ENCODE measurements at regions not wholly inside any gene's neighbourhood (a gene's known extent, or its start where the extent isn't known, plus 50 kb on each side); places are given as distances from the start of the nearest gene placed in this dataset.

- no peak overlapping the region for H3K4me3 ChIP-seq (ENCODE audit: control insufficient read depth, low read depth, low read length)
- peak; percentile 62 for DNase-seq (ENCODE audit: low read depth)
- TF ChIP-seq, protein P1, sequence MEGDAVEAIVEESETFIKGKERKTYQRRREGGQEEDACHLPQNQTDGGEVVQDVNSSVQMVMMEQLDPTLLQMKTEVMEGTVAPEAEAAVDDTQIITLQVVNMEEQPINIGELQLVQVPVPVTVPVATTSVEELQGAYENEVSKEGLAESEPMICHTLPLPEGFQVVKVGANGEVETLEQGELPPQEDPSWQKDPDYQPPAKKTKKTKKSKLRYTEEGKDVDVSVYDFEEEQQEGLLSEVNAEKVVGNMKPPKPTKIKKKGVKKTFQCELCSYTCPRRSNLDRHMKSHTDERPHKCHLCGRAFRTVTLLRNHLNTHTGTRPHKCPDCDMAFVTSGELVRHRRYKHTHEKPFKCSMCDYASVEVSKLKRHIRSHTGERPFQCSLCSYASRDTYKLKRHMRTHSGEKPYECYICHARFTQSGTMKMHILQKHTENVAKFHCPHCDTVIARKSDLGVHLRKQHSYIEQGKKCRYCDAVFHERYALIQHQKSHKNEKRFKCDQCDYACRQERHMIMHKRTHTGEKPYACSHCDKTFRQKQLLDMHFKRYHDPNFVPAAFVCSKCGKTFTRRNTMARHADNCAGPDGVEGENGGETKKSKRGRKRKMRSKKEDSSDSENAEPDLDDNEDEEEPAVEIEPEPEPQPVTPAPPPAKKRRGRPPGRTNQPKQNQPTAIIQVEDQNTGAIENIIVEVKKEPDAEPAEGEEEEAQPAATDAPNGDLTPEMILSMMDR (IDR thresholded peaks at IDR 0.05; ENCODE audit: control insufficient read depth, insufficient read depth, low read depth, low read length, missing control alignments), result no peak
Measured at GRCh38 chr18:67730886-67731285, 214.4 kb upstream of the DSEL start.

DNA sequence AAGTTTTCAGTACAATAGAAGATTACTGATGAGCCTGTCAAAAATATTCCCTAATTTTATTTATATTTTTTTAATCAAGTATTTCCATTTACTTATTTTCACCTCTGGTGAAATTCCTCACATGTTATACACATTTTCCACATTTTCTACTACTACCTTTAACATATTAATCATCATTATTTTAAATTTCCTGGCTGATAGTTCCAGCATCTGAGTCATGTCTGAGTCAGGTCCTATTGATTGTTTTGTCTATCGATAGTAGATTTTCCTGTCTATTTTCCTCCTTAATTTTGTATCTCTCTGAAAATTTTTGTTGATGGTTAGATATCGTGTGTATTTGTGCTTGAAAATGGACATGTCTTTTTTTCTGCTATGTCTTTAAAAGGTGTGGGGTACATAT, 211.8 kb upstream of the DSEL start:
- TF ChIP-seq, protein P1 (IDR thresholded peaks at IDR 0.05; ENCODE audit: control insufficient read depth, insufficient read depth, low read depth, low read length, missing control alignments), result no peak

GRCh38 chr18:67726882-67727281, 210.4 kb upstream of the DSEL start:
- no peak overlapping the region for H3K4me3 ChIP-seq (ENCODE audit: control insufficient read depth, low read depth, low read length)
- DNase-seq (ENCODE audit: low read depth), result no peak
- TF ChIP-seq, protein P1 (IDR thresholded peaks at IDR 0.05; ENCODE audit: control insufficient read depth, insufficient read depth, low read depth, low read length, missing control alignments), result no peak

More for the DNA sequence above, 211.8 kb upstream of the DSEL start:
- no peak for DNase-seq (ENCODE audit: low read depth)
- H3K4me3 ChIP-seq (ENCODE audit: control insufficient read depth, low read depth, low read length), result no peak overlapping the region

DNA sequence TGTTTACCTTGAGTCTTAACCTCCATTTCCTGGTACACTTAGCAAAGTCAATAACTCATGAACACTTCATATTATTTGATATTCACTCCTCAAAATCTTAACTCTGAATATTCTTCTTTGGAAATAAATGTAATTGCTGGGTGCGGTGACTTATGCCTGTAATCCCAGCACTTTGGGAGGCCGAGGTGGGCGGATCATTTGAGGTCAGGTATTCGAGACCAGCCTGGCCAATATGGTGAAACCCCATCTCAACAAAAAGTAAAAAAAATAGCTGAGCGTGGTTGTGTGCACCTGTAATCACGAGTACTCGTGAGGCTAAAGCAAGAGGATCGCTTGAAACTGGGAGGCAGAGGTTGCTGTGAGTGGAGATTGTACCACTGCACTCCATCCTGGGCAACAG, 201.3 kb upstream of the DSEL start:
- no peak for DNase-seq (ENCODE audit: low read depth)
- no peak overlapping the region for H3K4me3 ChIP-seq (ENCODE audit: control insufficient read depth, low read depth, low read length)
- TF ChIP-seq, protein P1 (IDR thresholded peaks at IDR 0.05; ENCODE audit: control insufficient read depth, insufficient read depth, low read depth, low read length, missing control alignments), result no peak

DNA sequence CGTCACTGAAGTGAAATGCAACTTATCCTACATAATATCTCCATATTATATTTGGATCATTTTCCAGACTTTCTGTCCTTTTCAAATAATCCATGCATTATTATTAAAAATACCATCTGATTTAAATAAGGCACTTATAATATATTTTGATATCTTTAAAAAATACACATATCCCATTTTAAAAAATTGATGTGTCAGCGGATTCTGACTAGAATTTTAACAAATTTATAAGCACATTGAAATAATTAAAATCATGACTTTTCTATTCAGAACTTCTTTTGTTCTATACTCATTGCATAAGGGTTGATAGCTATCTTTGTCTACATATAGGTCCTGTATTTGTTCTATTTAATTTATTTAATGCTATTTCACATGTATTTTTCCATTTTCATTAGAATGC, 199.0 kb upstream of the DSEL start:
- no peak for DNase-seq (ENCODE audit: low read depth)
- TF ChIP-seq, protein P1 (IDR thresholded peaks at IDR 0.05; ENCODE audit: control insufficient read depth, insufficient read depth, low read depth, low read length, missing control alignments), result no peak
- H3K4me3 ChIP-seq (ENCODE audit: control insufficient read depth, low read depth, low read length), result no peak overlapping the region

GRCh38 chr18:67710639-67711038, 194.1 kb upstream of the DSEL start:
- H3K4me3 ChIP-seq (ENCODE audit: control insufficient read depth, low read depth, low read length), result no peak overlapping the region
- DNase-seq (ENCODE audit: low read depth), result no peak
- TF ChIP-seq, protein P1 (IDR thresholded peaks at IDR 0.05; ENCODE audit: control insufficient read depth, insufficient read depth, low read depth, low read length, missing control alignments), result no peak

DNA sequence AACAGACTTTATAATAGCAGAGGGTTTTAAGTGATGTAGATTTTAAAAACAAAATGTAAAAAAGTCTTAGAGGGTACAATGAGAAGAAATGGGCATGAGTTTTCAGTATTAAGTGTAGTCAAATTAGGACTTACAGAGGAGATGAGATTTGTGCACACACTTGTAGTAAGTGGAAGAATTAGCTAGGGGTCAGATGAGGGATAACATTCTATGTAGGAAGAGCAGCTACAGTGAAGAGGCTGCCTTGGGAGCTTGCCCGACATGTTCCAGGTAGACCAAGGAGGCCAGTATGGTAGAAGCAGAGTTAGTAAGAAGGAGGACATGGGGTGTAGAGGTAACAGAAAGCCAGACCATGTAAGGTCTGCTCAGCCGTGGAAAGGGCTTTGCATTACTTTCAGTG, 189.2 kb upstream of the DSEL start:
- no peak for DNase-seq (ENCODE audit: low read depth)
- TF ChIP-seq, protein P1 (IDR thresholded peaks at IDR 0.05; ENCODE audit: control insufficient read depth, insufficient read depth, low read depth, low read length, missing control alignments), result no peak
- H3K4me3 ChIP-seq (ENCODE audit: control insufficient read depth, low read depth, low read length), result no peak overlapping the region

Data from AG09309 (cell line).